Uterus (tissue), 3 donors: ENCODE measurements at regions not wholly inside any gene's neighbourhood (a gene's known extent, or its start where the extent isn't known, plus 50 kb on each side); places are given as distances from the start of the nearest gene placed in this dataset.

Source experiments
- DNase-seq, 2 donors: peaks; one replicate each; pipeline ENCODE4 v3.0.0-alpha.2; 2019 to 2020
- H3K27ac ChIP-seq, 2 donors: fragments of 200-600 bp; sonication (generic); 1 replicate in 1 of 2; 2 replicates in 1 of 2; pipeline ENCODE4 v1.5.1; 2016 to 2018
- H3K27me3 ChIP-seq, 2 donors: fragments of 200-600 bp; sonication (generic); one replicate each; pipeline ENCODE4 v1.5.1; 2018 to 2019; ENCODE audit warnings: control low read depth in 1 of 2
- H3K36me3 ChIP-seq, 2 donors: fragments of 200-600 bp; sonication (generic); one replicate each; pipeline ENCODE4 v1.5.1; 2019; ENCODE audit warnings: control low read depth in 1 of 2
- H3K4me1 ChIP-seq, 2 donors: fragments of 200-600 bp; sonication (generic); one replicate each; pipeline ENCODE4 v1.5.1; 2018 to 2019; ENCODE audit warnings: control low read depth in 1 of 2
- H3K4me3 ChIP-seq, 2 donors: fragments of 200-600 bp; sonication (generic); 1 replicate in 1 of 2; 2 replicates in 1 of 2; pipeline ENCODE4 v1.5.1; 2018 to 2019; ENCODE audit warnings: mild to moderate bottlenecking in 1 of 2
- H3K9me3 ChIP-seq, 2 donors: fragments of 200-600 bp; sonication (generic); one replicate each; pipeline ENCODE4 v1.5.1; 2019; ENCODE audit warnings: control low read depth in 1 of 2
- POLR2A ChIP-seq, 2 donors: fragments of 450-650 bp; IDR thresholded peaks; one replicate each; pipeline ENCODE4 v1.6.1; 2016; ENCODE audit warnings: antibody characterized with exemption in 2 of 2, mild to moderate bottlenecking in 1 of 2, moderate library complexity in 1 of 2
- intact Hi-C: fragments of 100-400 bp; cut with DNase I; formaldehyde crosslinking; loops from one replicate; pipeline ENCODE4 v1.15.1; 2023; ENCODE audit warnings: low total_unique reads
- TF ChIP-seq, protein P1 (sequence below), 4 experiments: fragments of 200-600 bp in 2 of 4; fragments of 450-650 bp in 2 of 4; sonication (generic) in 2 of 4; IDR thresholded peaks; one replicate each; pipeline ENCODE4 v1.5.1; 2016 to 2019; ENCODE audit warnings: antibody characterized with exemption in 4 of 4, mild to moderate bottlenecking in 2 of 4, moderate library complexity in 1 of 4
- donor health status: DM: yes; HTN: yes; CAD: no.

DNA sequence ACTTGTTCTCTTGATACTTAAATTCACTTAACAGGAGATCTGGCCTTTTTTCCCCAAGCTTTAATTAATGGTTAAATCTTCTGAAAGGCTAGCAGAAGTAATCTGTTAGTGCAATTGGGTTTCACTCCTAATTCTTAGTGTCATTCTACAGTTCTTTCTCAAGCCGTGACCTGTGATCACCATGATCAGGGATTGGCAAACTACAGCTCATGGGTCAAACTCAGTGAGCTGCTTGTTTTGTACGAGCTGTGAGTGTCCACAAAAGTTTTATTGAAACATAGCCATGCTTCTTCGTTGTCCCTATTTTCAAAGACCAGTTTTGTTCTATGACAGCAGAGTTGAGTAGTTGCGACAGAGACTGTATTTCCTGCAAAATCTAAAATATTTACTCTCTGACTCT is 109.4 kb upstream of the KCNJ15 start:
- no peak for DNase-seq
- Histone ChIP-seq H3K4me1 (no peaks in the 10 kb centered on the region), H3K27me3 (no peaks in the 10 kb centered on the region), H3K27ac (no peak overlapping the region), H3K9me3 (no peaks in the 10 kb centered on the region), H3K36me3 (no peaks in the 10 kb centered on the region), H3K4me3 (no peak overlapping the region)
- intact Hi-C loops = no loop called here
- TF ChIP-seq POLR2A (IDR thresholded peaks at IDR 0.05) = no peak
- TF ChIP-seq, protein P1, sequence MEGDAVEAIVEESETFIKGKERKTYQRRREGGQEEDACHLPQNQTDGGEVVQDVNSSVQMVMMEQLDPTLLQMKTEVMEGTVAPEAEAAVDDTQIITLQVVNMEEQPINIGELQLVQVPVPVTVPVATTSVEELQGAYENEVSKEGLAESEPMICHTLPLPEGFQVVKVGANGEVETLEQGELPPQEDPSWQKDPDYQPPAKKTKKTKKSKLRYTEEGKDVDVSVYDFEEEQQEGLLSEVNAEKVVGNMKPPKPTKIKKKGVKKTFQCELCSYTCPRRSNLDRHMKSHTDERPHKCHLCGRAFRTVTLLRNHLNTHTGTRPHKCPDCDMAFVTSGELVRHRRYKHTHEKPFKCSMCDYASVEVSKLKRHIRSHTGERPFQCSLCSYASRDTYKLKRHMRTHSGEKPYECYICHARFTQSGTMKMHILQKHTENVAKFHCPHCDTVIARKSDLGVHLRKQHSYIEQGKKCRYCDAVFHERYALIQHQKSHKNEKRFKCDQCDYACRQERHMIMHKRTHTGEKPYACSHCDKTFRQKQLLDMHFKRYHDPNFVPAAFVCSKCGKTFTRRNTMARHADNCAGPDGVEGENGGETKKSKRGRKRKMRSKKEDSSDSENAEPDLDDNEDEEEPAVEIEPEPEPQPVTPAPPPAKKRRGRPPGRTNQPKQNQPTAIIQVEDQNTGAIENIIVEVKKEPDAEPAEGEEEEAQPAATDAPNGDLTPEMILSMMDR (IDR thresholded peaks at IDR 0.05) = no peak

DNA sequence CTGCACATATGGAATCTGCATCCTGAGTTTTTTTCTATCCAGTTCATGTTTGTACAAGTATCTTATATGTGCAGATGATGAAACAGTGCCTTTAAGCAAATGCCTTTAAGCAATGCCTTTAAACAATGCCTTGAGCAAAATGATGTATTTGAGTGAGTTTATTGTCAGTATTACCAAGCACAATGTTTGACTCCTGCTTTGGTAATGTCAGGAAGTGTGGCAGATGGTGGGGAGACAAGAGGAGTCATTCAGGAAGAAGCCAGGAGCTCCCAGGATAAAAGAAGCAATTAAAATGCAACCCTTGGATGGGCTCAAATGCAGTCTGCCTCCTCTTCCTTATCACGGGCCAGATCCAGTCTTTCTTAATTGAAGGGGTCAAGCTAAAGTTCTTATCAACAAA is 108.7 kb upstream of the KCNJ15 start:
- Histone ChIP-seq H3K9me3 (no peaks in the 10 kb centered on the region), H3K4me1 (no peaks in the 10 kb centered on the region), H3K27ac (no peak overlapping the region), H3K36me3 (no peaks in the 10 kb centered on the region), H3K4me3 (no peak overlapping the region), H3K27me3 (no peaks in the 10 kb centered on the region)
- intact Hi-C loops = no loop called here
- no peak for TF ChIP-seq POLR2A (IDR thresholded peaks at IDR 0.05)
- TF ChIP-seq, protein P1 (IDR thresholded peaks at IDR 0.05) = no peak
- DNase-seq = no peak

DNA sequence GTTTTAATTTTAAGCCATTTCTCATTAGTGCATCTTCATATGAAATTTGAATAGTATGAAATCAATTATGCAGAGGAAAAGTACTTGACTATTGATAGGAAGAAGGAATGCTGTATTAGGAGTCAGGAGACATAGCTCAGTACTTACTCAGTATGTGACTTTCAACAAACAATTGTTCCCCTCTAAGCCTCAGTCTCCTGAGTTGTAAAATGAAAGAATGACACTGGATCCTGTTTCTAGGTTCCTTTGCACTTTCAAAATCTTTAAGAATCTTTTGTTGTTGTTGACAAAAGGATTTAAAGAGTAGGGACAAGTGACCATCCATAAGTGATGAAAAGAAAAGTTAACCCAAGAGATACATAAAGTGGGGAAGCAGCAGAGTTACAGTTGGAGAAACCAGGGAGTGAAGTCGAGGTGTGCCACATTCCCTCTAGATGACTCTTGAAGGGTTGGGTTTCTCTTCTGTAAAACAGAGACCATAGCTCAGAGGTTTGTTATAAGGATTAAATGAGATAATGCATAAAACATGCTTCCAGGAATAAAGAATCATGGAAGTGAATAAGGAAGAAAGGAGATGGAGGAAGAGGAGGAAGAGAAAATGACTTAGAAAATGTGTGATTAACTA is 105.7 kb upstream of the KCNJ15 start:
- intact Hi-C loops = no loop called here
- DNase-seq = no peak
- TF ChIP-seq, protein P1 (IDR thresholded peaks at IDR 0.05) = no peak
- TF ChIP-seq POLR2A (IDR thresholded peaks at IDR 0.05) = no peak
- no peaks in the 10 kb centered on the region for H3K36me3 ChIP-seq
- H3K9me3 ChIP-seq = no peaks in the 10 kb centered on the region
- H3K4me3 ChIP-seq = no peak overlapping the region
- H3K4me1 ChIP-seq = no peaks in the 10 kb centered on the region
- H3K27me3 ChIP-seq = no peaks in the 10 kb centered on the region
- H3K27ac ChIP-seq = no peak overlapping the region

DNA sequence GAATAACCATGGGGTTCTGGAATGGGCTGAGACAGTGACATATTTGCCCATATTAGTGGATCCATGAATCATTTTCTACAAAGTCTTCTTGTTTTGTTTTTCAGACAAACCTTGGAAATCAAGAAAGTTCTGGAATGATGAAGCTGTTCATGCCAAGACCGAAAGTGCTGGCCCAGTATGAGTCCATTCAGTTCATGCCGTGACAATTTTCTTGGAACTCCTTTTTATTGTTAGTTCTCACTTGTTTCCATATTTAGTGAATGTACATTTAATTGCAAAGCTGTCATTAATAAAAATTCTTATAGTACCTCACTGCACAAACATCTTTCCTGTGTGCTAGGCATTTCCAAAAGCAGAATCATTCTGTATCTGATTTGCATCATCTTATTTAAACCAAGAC is 100.6 kb upstream of the KCNJ15 start:
- H3K36me3 ChIP-seq = no peaks in the 10 kb centered on the region
- H3K27me3 ChIP-seq = no peaks in the 10 kb centered on the region
- H3K4me3 ChIP-seq = no peak overlapping the region
- H3K27ac ChIP-seq = no peak overlapping the region
- H3K9me3 ChIP-seq = no peaks in the 10 kb centered on the region
- no peak for DNase-seq
- TF ChIP-seq, protein P1 (IDR thresholded peaks at IDR 0.05) = no peak
- no peak for TF ChIP-seq POLR2A (IDR thresholded peaks at IDR 0.05)
- intact Hi-C loops = no loop called here
- H3K4me1 ChIP-seq = no peaks in the 10 kb centered on the region

DNA sequence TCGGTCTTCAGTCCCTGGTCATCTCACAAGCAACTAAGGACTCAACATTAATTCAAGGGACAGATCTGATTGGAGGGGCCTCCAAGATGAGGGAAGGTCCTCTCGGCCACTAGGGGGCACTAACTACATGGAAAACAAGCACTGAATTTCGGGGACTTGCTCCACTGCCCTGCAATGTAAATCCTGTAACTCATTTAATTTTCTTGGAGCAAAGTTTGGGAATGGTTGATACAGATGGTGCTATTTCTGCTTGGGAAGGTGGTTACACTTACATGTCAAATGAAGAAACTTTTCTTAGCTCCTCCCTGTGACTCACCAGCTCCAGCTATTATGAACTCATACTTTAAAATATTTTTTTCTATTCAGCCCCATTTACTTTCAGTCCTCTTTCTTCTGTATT is 97.4 kb upstream of the KCNJ15 start:
- intact Hi-C loops = no loop called here
- peak; percentile 16 to 34 for DNase-seq
- H3K27ac ChIP-seq = no peak overlapping the region
- no peaks in the 10 kb centered on the region for H3K9me3 ChIP-seq
- no peaks in the 10 kb centered on the region for H3K36me3 ChIP-seq
- TF ChIP-seq, protein P1 (IDR thresholded peaks at IDR 0.05) = peak; percentile 37 to 63 (median 50)
- no peak for TF ChIP-seq POLR2A (IDR thresholded peaks at IDR 0.05)
- no peak overlapping the region for H3K4me3 ChIP-seq
- H3K4me1 ChIP-seq = no peaks in the 10 kb centered on the region
- H3K27me3 ChIP-seq = no peaks in the 10 kb centered on the region
